GM10248 (cell line): ENCODE measurements at regions not wholly inside any gene's neighbourhood (a gene's known extent, or its start where the extent isn't known, plus 50 kb on each side); places are given as distances from the start of the nearest gene placed in this dataset.

ENCODE experiments used
- CTCF ChIA-PET: fragments of 300-600 bp; sonication (Branson Sonifier 250); formaldehyde crosslinking; extraction: SDS; loops from one replicate; lab custom pipeline; 2021; ENCODE audit warnings: antibody characterized with exemption; lab: Yijun Ruan, JAX
- POLR2A ChIA-PET: fragments of 350-650 bp; sonication (Branson Sonifier 250); formaldehyde crosslinking; extraction: SDS; loops from one replicate; lab custom pipeline; 2020; ENCODE audit warnings: antibody characterized with exemption; lab: Yijun Ruan, JAX
- DNase-seq: peaks from one replicate; pipeline ENCODE4 v3.0.0; 2012; ENCODE audit errors: extremely low spot score
- TF ChIP-seq, protein P1 (sequence below): IDR thresholded peaks from 2 replicates; pipeline ENCODE4 v1.5.1; 2012; ENCODE audit warnings: mild to moderate bottlenecking, low read depth; ENCODE audit errors: extremely low read depth, missing control alignments, control extremely low read depth

DNA sequence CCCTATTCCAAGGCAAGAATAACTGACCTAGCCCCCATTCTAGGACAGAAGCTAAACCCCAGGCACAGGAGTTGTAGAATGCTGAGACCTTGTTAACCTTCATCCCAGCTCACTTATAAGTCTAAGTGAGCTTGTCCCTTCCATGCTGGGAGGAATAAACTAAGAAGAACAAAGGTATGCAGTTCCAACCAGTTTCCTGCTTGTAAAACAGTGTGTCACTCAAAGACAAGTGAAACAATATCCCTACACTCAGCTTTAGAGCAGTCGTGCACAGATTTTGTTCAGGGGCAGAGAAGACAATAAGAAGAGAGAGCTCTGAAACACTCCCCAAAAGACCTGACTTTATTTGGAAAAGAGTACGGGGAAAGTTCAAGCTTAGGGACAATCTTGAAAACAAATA is 292.1 kb downstream of the CGGBP1 start:
- CTCF ChIA-PET, result interaction anchor here (1.4 kb wide), 1 partner anchor 9 kb away, joined by 5 read pairs; no protein-coding TSS in a partner anchor
- POLR2A ChIA-PET, result no interaction called here
- TF ChIP-seq, protein P1, sequence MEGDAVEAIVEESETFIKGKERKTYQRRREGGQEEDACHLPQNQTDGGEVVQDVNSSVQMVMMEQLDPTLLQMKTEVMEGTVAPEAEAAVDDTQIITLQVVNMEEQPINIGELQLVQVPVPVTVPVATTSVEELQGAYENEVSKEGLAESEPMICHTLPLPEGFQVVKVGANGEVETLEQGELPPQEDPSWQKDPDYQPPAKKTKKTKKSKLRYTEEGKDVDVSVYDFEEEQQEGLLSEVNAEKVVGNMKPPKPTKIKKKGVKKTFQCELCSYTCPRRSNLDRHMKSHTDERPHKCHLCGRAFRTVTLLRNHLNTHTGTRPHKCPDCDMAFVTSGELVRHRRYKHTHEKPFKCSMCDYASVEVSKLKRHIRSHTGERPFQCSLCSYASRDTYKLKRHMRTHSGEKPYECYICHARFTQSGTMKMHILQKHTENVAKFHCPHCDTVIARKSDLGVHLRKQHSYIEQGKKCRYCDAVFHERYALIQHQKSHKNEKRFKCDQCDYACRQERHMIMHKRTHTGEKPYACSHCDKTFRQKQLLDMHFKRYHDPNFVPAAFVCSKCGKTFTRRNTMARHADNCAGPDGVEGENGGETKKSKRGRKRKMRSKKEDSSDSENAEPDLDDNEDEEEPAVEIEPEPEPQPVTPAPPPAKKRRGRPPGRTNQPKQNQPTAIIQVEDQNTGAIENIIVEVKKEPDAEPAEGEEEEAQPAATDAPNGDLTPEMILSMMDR, result no peak
- no peak for DNase-seq

DNA sequence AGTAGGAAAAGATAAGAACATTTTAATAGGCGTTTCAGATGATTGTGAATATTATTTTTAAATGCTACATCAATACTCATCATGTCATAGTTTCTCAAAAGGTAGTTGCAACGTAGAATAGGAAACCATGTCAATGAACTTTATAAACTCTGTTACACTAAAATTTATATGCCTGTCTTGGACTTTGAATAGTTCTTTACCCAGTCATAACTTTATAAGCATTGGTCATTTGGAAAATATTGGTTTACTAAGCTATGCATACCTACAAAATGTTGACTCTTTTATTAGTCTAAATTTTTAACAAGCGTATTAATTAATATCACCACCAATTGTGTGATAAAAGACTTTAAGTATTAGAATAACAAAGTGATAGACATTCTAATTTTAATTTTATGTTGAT is 293.5 kb downstream of the CGGBP1 start:
- TF ChIP-seq, protein P1, result no peak
- no peak for DNase-seq
- ChIA-PET POLR2A (no interaction called here), CTCF (no interaction called here)

DNA sequence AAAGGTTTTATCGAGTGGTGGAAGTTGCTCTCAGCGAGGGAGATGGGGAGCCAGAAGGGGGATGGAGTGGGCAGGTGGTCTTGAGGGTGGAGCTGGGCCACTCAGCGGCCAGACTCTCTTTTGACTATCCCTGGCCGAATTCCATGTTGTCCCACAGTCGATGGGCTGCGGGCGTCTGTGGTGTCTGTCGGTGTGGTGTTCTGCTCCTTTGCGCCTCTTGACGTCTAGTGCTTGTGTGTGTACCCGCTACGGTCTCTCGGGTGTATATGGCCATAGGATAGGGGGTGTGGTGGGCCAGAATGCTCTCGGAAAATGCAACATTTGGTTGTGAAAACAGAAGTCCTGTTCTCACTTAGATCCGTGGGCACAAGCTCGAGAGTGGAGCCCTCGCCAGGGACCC is 297.0 kb downstream of the CGGBP1 start:
- TF ChIP-seq, protein P1, result no peak
- ChIA-PET POLR2A (no interaction called here), CTCF (no interaction called here)
- no peak for DNase-seq

DNA sequence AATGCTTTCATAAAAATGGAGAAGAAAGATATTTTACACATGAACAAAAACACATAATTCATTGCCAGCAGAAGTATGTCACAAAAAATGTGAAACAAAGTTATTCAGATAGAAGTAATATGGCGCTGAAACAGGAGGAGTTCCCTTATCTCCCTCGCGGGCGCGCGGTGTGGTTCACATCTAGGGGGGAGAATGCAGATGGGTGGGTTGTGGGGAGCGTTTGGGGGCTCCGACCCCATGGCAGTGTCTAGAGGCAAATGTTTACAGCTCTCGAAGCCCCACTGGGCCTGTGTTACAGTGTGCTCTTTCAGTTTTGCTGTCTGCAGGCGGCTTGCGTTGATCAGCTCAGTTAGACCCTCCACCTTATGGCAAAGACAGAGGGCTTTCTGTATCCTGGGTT is 297.5 kb downstream of the CGGBP1 start:
- TF ChIP-seq, protein P1, result no peak
- DNase-seq, result no peak
- ChIA-PET CTCF (interaction anchor here (0.9 kb wide), 1 partner anchor 11 kb away, joined by 3 read pairs; no protein-coding TSS in a partner anchor), POLR2A (no interaction called here)

DNA sequence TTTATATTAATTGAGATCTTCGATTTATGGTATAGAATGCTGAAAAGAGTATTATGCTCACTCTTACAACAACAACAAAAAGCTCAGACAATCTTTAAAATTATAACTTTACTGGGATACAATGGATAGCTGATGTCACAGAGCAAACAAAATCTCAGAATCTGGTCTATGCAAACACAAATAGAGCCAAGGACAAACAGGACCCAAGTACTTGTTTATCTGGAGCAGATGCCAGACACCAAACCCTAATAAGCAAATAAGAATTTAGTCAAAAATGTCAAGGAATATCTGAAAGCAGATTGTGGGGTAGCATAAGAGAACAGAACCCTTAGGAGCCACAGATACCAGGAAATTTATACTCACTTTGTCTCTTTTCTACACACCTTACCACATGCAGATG is 302.2 kb downstream of the CGGBP1 start:
- CTCF ChIA-PET, result interaction anchor here (1.3 kb wide), 1 partner anchor 138 kb away, joined by 3 read pairs; no protein-coding TSS in a partner anchor
- TF ChIP-seq, protein P1, result no peak
- POLR2A ChIA-PET, result no interaction called here

DNA sequence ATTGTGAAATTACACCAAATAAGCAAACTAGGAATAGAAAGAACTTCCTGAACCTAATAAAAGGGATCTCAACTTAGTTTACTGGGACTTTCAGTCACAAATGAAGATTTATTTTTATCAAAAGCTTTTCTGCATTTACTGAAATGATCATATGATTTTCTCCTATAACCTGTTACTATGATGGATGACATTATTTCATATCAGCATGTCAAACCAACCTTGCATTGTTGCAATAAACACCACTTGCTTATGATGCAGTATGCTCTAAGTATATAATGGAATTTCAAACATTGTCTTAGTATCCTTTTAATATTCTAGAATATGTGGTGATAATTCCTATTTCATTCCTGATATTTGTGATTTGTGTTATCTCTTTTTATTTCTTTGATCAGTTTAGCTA is 303.0 kb downstream of the CGGBP1 start:
- TF ChIP-seq, protein P1, result no peak
- ChIA-PET CTCF (interaction anchor here (1.3 kb wide), 1 partner anchor 139 kb away, joined by 3 read pairs; no protein-coding TSS in a partner anchor), POLR2A (no interaction called here)
- no peak for DNase-seq

More for the DNA sequence above, 302.2 kb downstream of the CGGBP1 start:
- no peak for DNase-seq
